ENCODE measurements at regions not wholly inside any gene's neighbourhood (a gene's known extent, or its start where the extent isn't known, plus 50 kb on each side); places are given as distances from the start of the nearest gene placed in this dataset.

GRCh38 chr16:6048017-6048416, 950.4 kb upstream of the EEF2KMT start:
- Histone ChIP-seq H3K9me3 (no peaks in the 10 kb centered on the region), H3K27ac (no peak overlapping the region), H3K36me3 (no peaks in the 10 kb centered on the region), H3K27me3 (no peaks in the 10 kb centered on the region), H3K4me1 (no peaks in the 10 kb centered on the region), H3K4me3 (no peak overlapping the region)
- in situ Hi-C loops (cut with MboI; ENCODE audit: low pct_ligation_motif_present in 1 of 4, low pct_unique_long_range_greater_than_20kb in 1 of 4, low sequenced_read_pairs in 3 of 4) (no loop called here), intact Hi-C loops (cut with DNase I; ENCODE audit: low total_unique reads) (no loop called here)
- TF ChIP-seq EP300 (IDR thresholded peaks at IDR 0.05; ENCODE audit: low read depth) (no peak), POLR2A (IDR thresholded peaks at IDR 0.05) (no peak), CTCF (IDR thresholded peaks at IDR 0.05) (no peak), POLR2AphosphoS5 (IDR thresholded peaks at IDR 0.05) (no peak)
- WGBS, 2 donors (ENCODE audit: low coverage in 1 of 2): 92 to 97% methylated on average over 3 of the region's 3 CpGs
- no peak for DNase-seq

GRCh38 chr16:6047325-6047724, 949.7 kb upstream of the EEF2KMT start:
- H3K9me3 ChIP-seq: no peaks in the 10 kb centered on the region
- in situ Hi-C loops (cut with MboI; ENCODE audit: low pct_ligation_motif_present in 1 of 4, low pct_unique_long_range_greater_than_20kb in 1 of 4, low sequenced_read_pairs in 3 of 4): no loop called here
- no peak overlapping the region for H3K27ac ChIP-seq
- H3K4me3 ChIP-seq: no peak overlapping the region
- no peaks in the 10 kb centered on the region for H3K4me1 ChIP-seq
- TF ChIP-seq CTCF (IDR thresholded peaks at IDR 0.05) (no peak), POLR2A (IDR thresholded peaks at IDR 0.05) (no peak), POLR2AphosphoS5 (IDR thresholded peaks at IDR 0.05) (no peak), EP300 (IDR thresholded peaks at IDR 0.05; ENCODE audit: low read depth) (no peak)
- WGBS, 2 donors (ENCODE audit: low coverage in 1 of 2): 70 to 83% methylated on average over 2 to 3 of the region's 3 CpGs
- no peak for DNase-seq
- H3K36me3 ChIP-seq: no peaks in the 10 kb centered on the region
- intact Hi-C loops (cut with DNase I; ENCODE audit: low total_unique reads): no loop called here
- H3K27me3 ChIP-seq: no peaks in the 10 kb centered on the region

DNA sequence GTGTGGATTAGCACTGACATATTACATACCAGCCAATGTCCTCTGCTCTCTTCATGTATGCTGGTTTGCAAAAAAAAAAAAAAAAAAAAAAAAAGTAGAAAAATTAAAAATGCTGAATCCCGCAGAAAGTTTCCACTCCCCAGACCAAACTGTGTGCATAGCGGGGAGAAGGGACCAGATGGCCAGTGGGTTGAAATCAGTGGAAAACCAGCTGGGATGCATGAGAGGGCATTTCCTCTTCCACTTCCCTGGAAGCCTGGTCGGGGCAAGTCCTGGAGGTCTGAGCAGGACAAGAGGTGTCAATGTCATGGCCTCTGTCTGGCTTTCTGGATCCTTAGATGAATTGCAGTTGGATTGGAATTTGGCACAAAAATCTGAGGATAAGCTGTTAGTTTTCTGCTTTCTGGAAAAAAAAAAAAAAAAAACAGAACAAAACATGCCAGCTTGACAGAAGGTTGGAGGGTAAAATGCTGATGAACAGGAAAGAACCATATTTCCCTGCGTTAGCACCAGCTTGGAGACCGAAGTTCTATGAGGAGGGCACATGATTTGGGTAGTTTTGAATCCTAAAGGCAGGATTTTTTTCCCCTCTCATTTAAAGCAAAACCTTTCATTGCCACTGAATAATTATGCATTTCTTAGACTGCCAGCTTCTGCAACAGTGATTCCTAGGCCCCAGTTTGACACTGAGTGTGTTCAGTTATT, 941.5 kb upstream of the EEF2KMT start:
- intact Hi-C loops (cut with DNase I; ENCODE audit: low total_unique reads) (no loop called here), in situ Hi-C loops (cut with MboI; ENCODE audit: low pct_ligation_motif_present in 1 of 4, low pct_unique_long_range_greater_than_20kb in 1 of 4, low sequenced_read_pairs in 3 of 4) (no loop called here)
- no peaks in the 10 kb centered on the region for H3K4me1 ChIP-seq
- H3K36me3 ChIP-seq: no peaks in the 10 kb centered on the region
- 61 to 77% methylated on average over 3 to 5 of the region's 5 CpGs for WGBS, 2 donors (ENCODE audit: low coverage in 1 of 2)
- no peaks in the 10 kb centered on the region for H3K9me3 ChIP-seq
- no peak for DNase-seq
- H3K4me3 ChIP-seq: no peak overlapping the region
- no peak overlapping the region for H3K27ac ChIP-seq
- TF ChIP-seq POLR2AphosphoS5 (IDR thresholded peaks at IDR 0.05): no peak
- no peak for TF ChIP-seq CTCF (IDR thresholded peaks at IDR 0.05)
- TF ChIP-seq EP300 (IDR thresholded peaks at IDR 0.05; ENCODE audit: low read depth): no peak
- TF ChIP-seq POLR2A (IDR thresholded peaks at IDR 0.05): no peak
- H3K27me3 ChIP-seq: no peaks in the 10 kb centered on the region

GRCh38 chr16:6035161-6035560, 937.6 kb upstream of the EEF2KMT start:
- H3K4me1 ChIP-seq: no peaks in the 10 kb centered on the region
- in situ Hi-C loops (cut with MboI; ENCODE audit: low pct_ligation_motif_present in 1 of 4, low pct_unique_long_range_greater_than_20kb in 1 of 4, low sequenced_read_pairs in 3 of 4): no loop called here
- H3K27me3 ChIP-seq: no peaks in the 10 kb centered on the region
- H3K9me3 ChIP-seq: no peaks in the 10 kb centered on the region
- WGBS, 2 donors (ENCODE audit: low coverage in 1 of 2): 64 to 76% methylated on average over 4 to 6 of the region's 6 CpGs
- H3K27ac ChIP-seq: no peak overlapping the region
- DNase-seq: no peak
- no peak for TF ChIP-seq CTCF (IDR thresholded peaks at IDR 0.05)
- no peak for TF ChIP-seq EP300 (IDR thresholded peaks at IDR 0.05; ENCODE audit: low read depth)
- no peak for TF ChIP-seq POLR2AphosphoS5 (IDR thresholded peaks at IDR 0.05)
- no peak for TF ChIP-seq POLR2A (IDR thresholded peaks at IDR 0.05)
- H3K36me3 ChIP-seq: no peaks in the 10 kb centered on the region
- no peak overlapping the region for H3K4me3 ChIP-seq
- intact Hi-C loops (cut with DNase I; ENCODE audit: low total_unique reads): no loop called here

Data from transverse colon (tissue), 4 donors.